ENCODE measurements at regions not wholly inside any gene's neighbourhood (a gene's known extent, or its start where the extent isn't known, plus 50 kb on each side); places are given as distances from the start of the nearest gene placed in this dataset.
"Not testable (repeated sequence)": the region's sequence is repeated elsewhere in the genome, so short reads cannot be mapped to it uniquely, and the experiment has no call there.

DNA sequence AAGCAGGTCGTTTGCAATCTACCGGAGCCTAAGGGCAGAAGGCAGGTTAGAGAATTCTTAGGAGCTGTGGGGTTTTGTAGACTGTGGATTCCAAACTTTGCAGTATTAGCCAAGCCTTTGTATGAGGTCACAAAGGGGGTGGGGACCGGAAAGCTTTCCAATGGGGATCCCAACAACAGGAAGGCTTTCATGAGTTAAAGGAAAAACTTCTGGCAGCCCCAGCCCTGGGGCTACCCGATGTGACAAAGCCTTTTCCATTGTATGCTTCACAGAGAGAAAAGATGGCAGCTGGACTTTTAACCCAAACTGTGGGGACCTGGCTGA lies 199.2 kb upstream of the PZP start:
- DNase-seq = not testable (repeated sequence)

DNA sequence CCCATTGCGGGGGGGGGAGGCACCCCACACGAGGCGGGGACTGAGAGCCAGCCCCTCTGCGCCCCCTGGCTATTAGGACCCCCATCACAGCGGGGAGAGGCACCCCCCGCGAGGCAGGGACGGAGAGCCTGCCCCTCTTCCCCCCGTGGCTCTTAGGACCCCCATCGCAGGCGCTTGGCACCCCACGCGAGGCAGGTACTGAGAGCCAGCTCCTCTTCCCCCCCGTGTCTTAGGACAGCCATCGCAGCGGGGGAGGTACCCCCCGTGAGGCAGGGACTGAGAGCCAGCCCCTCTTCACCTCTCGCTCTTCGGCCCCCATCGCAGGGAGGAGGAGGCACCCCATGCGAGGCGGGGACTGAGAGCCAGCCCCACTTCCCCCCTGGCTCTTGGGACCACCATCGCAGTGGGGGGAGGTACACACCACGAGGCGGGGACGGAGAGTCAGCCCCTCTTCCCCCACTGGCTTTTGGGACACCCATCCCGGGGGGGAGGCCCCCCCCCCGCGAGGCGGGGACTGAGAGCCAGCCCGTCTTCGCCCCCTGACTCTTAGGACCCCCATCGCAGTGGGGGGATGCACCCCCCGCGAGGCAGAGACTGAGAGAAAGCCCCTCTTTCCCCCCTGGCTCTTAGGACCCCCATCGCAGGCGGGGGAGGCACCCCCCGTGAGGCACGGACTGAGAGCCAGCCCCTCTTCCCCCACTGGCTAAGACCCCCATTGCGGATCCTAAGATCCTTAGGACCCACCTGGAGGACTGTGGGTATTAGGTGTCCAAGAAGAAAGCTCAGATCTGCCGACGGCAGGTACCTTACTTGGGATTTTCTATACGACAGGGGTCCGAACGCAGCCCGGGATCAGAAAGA lies 198.6 kb upstream of the PZP start:
- no peak for DNase-seq

DNA sequence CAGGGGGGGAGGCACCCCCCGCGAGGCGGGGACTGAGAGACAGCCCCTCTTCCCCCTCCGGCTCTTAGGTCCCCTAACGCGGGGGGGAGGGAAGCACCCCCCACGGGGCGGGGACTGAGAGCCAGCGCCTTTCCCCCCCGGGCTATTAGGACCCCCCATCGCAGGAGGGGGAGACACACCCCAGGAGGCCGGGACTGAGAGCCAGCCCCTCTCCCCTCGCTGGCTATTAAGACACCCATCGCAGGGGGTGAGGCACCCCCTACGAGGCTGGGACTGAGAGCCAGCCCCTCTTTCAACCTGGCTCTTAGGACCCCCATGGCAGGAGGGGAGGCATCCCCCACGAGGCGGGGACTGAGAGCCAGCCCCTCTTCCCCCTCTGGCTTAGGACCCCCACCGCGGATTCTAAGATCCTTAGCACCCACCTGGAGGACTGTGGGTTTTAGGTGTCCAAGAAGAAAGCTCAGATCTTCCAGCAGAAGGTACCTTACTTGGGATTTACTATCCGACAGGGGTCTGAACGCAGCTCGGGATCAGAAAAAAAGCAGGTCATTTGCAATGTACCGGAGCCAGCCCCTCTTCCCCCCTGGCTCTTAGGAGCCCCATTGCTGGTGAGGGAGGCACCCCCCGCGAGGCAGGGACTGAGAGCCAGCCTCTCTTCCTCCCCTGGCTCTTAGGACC lies 197.8 kb upstream of the PZP start:
- DNase-seq = no peak

DNA sequence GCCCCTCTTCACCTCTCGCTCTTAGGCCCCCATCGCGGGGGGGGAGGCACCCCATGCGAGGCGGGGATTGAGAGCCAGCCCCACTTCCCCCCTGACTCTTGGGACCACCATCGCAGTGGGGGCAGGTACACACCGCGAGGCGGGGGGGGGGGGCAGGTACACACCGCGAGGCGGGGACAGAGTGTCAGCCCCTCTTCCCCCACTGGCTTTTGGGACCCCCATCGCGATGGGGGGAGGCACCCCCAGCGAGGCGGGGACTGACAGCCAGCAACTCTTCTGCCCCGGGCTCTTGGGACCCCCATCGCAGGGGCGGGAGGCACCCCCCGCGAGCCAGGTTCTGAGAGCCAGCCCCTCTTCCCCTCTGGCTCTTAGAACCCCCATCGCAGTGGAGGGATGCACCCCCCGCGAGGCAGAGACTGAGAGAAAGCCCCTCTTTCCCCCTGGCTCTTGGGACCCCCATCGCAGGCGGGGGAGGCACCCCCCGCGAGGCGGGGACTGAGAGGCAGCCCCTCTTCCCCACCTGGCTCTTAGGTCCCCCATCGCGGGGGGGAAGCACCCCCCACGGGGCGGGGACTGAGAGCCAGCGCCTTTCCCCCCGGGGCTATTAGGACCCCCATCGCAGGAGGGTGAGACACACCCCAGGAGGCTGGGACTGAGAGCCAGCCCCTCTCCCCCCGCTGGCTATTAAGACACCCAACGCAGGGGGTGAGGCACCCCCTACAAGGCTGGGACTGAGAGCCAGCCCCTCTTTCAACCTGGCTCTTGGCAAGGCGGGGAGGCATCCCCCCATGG lies 196.5 kb upstream of the PZP start:
- DNase-seq = no peak

DNA sequence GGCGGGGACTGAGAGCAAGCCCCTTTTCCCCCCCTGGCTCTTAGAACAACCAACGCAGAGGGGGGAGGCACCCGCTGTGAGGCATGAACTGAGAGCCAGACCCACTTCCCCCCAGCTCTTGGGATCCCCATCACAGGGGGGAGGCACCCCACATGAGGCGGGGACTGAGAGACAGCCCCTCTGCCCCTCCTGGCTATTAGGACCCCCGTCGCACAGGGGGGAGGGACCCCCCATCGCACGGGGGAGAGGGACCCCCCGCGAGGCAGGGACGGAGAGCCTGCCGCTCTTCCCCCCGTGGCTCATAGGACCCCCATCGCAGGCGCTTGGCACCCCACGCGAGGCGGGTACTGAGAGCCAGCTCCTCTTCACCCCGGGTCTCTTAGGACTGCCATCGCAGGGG lies 195.8 kb upstream of the PZP start:
- DNase-seq = no peak

DNA sequence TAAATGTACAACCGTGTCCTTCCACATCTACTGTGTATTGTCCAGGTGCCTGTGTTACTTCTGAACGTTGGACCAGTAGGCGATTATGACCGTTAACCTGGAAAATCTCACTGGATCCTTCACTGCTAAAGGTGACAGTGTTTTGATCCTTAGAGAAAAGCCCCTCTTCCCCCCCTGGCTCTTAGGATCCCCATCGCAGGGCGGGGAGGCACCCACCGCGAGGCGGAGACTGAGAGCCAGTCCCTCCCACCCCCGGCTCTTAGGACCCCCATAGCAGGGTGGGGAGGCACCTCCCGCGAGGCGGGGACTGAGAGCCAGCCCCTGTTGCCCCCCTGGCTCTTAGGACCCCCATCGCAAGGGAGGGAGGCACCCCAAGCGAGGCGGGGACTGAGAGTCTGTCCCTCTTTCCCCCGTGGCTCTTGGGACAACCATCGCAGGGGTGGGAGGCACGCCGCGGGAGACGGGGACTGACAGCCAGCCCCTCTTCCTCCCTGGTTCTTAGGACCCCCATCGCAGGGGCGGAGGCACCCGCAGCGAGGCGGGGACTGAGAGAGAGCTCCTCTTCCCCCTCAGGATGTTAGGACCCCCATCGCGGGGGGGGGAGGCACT lies 194.3 kb upstream of the PZP start:
- not testable (repeated sequence) for DNase-seq

DNA sequence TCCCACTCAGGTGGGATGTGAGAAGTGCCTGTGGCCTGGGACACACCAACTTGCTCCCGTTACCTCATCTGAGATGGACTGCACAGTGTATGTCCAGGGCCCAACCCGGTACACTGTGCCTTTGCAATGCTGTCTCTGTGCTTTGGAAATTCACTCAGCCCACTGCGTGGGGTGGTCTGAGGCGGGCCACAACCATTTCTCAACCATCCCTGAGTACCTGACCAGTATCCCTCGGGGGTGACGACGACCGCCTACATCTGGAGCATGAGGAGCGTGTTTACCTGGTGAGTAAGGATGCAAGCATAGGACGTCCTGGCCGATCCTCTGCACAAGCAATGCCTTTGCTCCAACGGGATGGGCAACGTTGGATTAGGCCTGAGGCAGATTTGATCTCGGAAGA lies 188.2 kb upstream of the PZP start:
- not testable (repeated sequence) for DNase-seq

DNA sequence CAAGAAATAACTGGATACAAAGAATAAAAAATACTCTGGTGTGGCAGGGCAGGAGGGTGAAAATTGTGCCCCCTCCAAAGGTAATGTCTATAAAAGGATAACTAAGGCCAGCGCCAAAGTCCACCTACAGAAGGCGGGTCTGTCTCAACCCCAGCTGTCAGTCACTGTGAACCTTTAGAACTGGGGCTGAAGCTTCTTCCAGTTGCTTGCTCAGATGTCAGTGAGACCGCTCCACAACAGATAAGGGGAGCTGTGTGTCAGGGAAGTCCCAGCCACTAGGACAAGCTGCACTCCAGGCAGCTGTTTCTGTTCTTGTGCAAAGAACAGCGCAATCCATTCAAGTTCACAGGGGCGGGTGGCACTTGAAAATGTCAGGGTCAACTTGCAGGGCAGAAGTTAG lies 187.0 kb upstream of the PZP start:
- not testable (repeated sequence) for DNase-seq

DNA sequence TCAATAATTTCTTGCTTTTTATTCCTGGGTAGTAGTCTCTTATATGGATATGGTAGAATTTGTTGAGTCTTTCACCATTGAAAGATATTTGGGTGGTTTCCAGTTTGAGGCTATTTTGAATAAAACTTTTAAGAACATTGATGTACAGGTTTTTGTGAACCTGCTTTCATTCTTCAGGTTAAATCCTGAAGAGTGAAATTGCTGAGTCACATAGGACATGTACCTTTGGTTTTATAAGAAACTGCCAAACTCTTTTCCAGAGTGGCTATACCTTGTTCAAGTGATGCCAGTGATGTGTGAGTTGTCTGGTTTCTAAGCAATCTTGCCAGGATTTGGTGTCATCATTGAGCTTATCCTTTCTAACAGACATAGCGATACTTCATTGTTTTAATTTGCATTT lies 184.6 kb upstream of the PZP start:
- no peak for DNase-seq

DNA sequence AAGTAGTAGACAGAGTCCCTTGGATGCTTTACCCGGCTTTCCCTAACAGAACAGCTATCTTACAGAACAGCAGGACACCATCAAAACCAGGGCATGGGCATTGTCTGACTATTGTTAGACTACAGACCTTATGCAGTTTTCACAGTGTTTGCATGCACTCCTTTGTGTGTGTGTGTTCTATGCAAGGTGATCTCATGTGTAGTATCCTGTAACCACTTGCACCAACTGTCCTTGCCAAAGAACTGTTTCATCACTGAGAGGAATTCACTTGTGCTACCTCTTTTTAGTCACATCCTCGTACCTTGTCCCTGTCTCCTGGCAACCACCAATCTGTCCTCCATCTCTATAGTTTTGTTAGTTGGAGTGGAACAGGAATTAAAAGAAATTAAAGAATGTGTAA lies 183.6 kb upstream of the PZP start:
- no peak for DNase-seq

DNA sequence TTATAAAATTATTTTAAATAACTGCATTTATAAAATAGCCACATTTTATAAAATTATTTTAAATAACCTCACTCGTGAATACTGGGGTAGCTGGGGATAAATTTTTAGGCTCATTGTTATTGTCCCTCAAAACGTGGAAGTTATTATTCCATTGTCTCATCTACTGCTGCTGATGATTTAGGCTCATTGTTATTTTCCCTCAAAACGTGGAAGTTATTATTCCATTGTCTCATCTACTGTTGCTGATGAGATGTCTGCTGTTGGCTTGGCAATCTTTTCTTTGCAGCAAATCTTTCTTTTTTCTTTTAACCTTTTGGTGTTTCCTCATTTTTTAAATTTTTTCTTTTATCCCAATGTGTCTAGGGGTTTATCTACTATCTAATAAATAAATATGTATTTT lies 182.6 kb upstream of the PZP start:
- DNase-seq = no peak

DNA sequence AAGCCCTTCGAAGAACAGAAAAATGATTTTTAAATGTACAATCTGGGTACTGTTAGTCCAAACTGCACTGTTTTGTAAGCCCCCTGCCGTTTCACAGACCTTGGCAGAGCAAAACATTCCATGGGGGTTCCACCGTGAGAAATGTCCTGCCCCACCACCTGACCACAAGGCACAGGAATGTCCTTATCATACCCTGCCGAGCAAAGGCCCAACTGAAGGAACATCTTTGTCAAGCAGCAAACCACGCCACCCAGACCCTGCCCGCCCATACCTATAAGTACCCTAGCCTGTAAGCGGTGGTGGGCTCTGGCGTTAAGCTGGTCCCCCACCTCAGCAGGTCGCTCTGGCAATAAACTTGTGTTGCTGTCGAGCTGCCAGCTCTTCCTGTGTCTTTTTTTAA lies 181.6 kb upstream of the PZP start:
- DNase-seq = no peak

DNA sequence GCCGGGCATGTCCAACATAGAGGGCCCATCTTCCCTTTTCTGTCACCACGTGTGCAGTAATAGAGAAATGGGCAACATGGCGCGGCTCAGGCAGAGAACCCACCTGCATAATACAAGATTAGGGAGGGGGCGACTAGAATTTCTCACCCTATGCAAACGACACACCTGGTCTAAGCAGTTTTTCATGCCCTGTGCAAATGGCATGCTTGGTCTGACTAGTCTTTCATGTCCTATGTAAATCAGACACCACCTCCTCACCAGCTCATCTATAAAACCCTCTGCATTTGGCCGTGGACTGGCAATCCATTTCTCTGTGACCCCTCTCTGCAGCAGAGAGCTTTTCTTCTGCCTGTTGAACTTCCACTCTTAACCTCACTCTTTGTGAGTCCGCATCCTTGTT lies 180.2 kb upstream of the PZP start:
- no peak for DNase-seq

DNA sequence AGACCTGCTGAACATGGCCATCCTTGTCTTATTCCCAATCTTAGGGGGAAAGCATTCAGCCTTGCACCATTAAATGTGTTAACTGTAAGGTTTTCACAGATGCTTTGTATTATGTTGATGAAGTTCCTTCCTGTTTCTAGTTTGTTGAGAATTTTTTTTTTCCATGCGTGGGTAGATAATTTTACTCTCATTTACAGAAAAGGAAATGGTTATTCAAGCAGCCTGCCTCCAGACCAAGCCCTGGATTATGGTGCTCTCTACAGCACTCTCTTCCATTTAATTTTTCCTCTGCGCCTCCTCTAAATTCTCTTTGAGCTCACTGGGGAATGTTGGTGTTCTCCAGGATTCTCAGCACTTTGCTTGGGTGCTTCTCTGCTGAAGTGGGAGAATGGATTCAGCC lies 179.3 kb upstream of the PZP start:
- DNase-seq = no peak

DNA sequence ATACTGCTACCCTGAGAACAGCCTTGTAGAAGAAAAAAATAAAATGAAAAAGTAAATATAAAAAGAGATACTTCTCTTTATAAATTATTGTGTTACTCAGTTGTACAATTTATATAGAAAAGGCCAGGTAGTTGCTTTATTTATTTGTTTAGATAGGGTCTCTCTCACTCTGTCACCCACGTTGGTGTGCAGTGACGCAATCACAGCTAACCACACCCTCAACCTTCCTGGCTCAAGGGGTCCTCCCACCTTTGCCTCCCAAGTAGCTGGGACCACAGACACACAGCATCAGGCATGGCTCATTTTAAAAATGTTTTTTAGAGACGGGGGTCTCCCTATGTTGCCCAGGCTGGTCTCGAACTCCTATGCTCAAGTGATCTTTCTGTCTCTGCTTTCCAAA lies 175.4 kb upstream of the PZP start:
- no peak for DNase-seq

DNA sequence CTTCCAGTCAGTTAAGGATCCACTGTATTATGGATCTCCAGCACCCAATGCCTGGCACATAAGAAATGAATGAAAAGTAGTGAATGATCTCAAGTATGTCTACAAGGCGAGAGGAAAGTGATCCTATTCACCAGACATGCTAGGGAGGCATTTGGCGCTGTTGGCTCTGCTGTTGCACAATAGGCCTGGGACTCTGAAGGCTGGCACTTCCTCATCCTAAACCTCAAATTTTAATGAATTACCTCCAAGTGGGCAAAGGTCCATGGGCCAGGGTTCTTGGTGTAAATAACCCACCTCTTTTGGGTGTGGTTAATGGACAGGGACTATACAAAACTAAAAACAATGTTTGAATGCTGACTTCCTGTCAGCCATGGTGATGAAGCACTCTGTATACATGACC lies 173.4 kb upstream of the PZP start:
- DNase-seq = no peak

DNA sequence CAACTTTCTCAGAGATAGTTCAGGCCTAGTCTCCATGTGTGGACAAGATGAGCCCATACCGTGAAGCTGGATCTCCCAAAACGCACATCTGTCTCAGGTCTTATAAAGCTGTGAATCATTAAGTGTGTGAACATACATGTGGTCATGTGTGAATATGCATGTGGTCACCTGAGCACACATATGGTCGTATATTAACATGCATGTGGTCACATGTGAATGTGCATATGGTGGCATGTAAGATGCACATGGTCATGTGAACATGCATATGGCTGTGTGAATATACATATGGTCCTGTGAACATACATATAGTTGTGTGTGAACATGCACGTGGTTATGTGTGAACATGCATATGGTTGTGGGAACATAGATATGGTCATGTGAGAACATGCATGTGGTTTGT lies 172.5 kb upstream of the PZP start:
- no peak for DNase-seq

DNA sequence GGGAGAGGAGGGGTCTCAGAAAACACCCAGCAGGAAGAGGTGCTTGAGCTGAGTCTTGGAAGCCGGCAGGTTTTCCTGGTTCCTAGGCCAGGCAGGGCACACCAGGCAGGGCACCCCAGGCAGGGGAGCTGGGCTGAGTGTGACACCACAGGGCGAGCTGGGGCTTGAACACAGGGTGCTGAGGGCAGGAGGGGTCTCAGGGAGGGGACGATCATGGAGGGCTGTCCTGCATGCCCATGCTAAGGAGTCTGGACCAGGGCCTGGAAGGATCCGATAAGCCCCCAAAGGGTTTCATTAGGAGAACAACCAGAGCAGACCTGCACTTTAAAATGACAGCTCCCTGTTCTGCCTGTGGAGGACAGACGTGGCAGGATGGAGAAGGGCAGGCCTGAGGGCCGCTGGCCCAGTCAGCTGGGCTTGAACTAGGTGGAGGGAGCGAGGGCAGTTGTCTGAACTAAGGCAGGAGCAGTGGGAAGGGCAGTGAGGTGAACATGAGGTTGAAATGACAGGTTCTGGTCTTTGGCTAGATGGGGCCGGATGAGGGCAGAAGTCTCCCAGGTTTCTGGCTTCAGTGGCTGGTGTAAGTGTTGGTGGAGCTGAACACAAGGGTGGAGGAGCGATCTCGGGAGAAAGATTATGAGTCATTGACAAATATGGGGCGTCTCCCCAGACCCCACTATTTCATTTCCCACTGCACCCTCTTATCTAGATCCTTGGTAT lies 171.0 kb upstream of the PZP start:
- DNase-seq = no peak

DNA sequence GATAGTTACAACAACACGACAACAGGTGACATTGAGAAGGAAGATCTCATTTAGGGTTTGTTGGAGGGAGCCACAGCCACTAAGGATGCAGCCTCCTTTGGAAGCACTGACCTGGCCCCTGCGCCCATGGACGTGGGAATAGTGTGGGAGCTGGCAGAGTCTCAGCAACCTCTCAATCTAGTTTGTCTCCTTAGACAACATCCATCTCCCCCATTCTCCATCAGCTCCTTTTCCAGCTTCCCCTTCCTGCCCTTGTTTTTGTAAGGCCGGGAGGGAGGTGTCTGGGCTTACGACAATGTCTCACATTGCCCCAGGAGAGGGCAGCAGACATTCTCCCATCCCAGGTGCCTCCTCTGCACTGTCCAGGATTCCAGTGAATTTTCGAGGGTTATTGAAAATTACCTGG lies 170.2 kb upstream of the PZP start:
- no peak for DNase-seq

DNA sequence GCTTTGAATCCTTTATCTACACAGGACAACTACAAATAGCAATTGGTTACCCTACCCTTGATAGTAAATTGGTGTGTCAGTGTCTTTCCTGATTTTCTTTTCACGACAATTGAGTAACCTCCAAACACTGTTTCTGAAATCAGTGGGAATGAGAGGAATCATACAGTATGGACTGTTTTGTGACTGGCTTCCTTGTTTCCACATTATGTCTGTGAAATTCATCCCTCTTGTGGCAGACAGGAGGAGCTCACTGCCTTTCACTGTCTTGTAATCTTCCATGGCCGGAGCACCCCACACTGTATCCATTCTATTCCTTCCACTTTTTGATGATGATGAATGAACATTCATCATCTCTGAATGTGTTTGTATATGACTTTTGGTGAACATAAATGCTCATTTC lies 164.0 kb upstream of the PZP start:
- no peak for DNase-seq

DNA sequence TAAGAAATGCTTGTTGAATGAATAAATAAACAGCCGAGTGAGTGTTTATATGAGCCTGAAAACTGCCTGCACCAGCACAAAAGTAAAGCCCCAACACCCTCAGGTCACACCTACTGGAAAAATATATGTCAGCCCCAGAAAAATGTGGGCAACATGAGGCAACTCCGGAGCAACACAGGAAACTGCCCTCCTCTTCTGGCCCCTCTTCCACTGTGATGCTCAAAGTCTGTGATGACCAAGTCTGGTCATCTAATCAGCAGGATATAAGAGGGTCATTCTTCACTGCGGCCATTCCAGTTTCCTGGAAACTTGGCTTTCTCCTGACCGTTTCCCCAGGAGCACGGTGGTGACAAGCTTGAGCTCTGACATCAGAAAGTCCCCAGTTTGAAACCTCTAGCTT lies 159.6 kb upstream of the PZP start:
- no peak for DNase-seq

DNA sequence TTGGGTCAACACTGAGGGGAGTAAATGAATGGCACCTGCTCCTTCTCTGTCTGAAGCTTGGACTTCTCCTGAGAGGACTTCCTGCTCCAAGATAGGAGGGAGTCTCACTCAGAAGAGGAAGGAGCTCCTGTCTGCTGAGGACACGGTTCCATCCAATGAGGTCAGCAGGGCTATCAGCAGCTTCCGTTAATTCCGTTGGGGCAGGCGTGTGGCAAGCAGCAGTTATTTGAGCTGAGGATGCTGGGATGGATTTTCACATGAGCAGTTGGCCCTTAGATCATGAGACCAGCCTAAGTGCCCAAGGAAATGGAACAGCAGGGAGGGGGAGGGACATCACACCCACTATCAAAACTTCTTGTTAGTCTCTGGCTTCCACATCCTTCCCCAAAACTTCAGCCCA lies 159.0 kb upstream of the PZP start:
- no peak for DNase-seq

DNA sequence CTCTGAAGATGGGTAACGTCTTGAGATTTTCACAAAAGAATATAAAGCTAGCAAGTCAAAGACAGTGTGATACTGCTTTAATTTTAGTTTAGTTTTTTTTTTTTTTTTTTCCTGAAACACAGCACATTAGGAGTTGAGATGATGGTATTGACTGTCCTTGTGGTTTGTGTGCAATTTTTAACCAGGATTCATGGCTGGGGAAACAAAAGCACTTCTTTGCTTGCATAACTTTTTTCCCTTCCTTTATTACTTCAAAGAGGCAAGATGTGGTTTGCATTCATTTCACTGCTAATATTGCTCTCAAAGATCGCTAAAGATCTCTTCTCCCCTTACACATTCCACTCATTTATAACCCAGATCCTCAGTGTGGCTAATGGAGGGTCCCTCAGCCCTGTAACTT lies 157.1 kb upstream of the PZP start:
- DNase-seq = no peak

Measured in NCI-H226 (cell line).